DMS 273 (cell line): ENCODE measurements at regions not wholly inside any gene's neighbourhood (a gene's known extent, or its start where the extent isn't known, plus 50 kb on each side); places are given as distances from the start of the nearest gene placed in this dataset.
"Not testable (repeated sequence)": the region's sequence is repeated elsewhere in the genome, so short reads cannot be mapped to it uniquely, and the experiment has no call there.

ENCODE experiments used
- DNase-seq: peaks from one replicate; lab custom pipeline; 2025; ENCODE audit not compliant: unreplicated experiment; lab: John Stamatoyannopoulos, UW

- DNase-seq: no peak
Measured at GRCh38 chr3:27630885-27631284, 91.2 kb downstream of the EOMES start.

GRCh38 chr3:27629366-27629765 is 92.8 kb downstream of the EOMES start:
- no peak for DNase-seq

GRCh38 chr3:27628026-27628750 is 93.9 kb downstream of the EOMES start:
- no peak for DNase-seq

GRCh38 chr3:27626596-27627118 is 95.5 kb downstream of the EOMES start:
- no peak for DNase-seq

- no peak for DNase-seq
Measured at GRCh38 chr3:27625864-27626263, 96.3 kb downstream of the EOMES start.

GRCh38 chr3:27623085-27623753 is 98.9 kb downstream of the EOMES start:
- DNase-seq: no peak

GRCh38 chr3:27617552-27617951 is 104.6 kb downstream of the EOMES start:
- DNase-seq: no peak

GRCh38 chr3:27616031-27616430 is 106.1 kb downstream of the EOMES start:
- DNase-seq: no peak

- no peak for DNase-seq
Measured at GRCh38 chr3:27615555-27615954, 106.6 kb downstream of the EOMES start.

- peak; percentile 3 for DNase-seq
Measured at GRCh38 chr3:27614592-27614991, 107.5 kb downstream of the EOMES start.

- no peak for DNase-seq
Measured at GRCh38 chr3:27613846-27614500, 108.2 kb downstream of the EOMES start.

- no peak for DNase-seq
Measured at GRCh38 chr3:27610800-27611525, 111.2 kb downstream of the EOMES start.

GRCh38 chr3:27607370-27607769 is 114.8 kb downstream of the EOMES start:
- DNase-seq: no peak

GRCh38 chr3:27606537-27606936 is 115.6 kb downstream of the EOMES start:
- DNase-seq: no peak

- DNase-seq: not testable (repeated sequence)
Measured at GRCh38 chr3:27601311-27601710, 117.1 kb upstream of the SLC4A7 start.

- DNase-seq: not testable (repeated sequence)
Measured at GRCh38 chr3:27599741-27600140, 115.6 kb upstream of the SLC4A7 start.

GRCh38 chr3:27596921-27597320 is 112.7 kb upstream of the SLC4A7 start:
- DNase-seq: no peak

GRCh38 chr3:27596334-27596841 is 112.2 kb upstream of the SLC4A7 start:
- no peak for DNase-seq

- no peak for DNase-seq
Measured at GRCh38 chr3:27594096-27594690, 110.0 kb upstream of the SLC4A7 start.

- no peak for DNase-seq
Measured at GRCh38 chr3:27593173-27593572, 109.0 kb upstream of the SLC4A7 start.
